ENCODE measurements at regions not wholly inside any gene's neighbourhood (a gene's known extent, or its start where the extent isn't known, plus 50 kb on each side); places are given as distances from the start of the nearest gene placed in this dataset.

DNA sequence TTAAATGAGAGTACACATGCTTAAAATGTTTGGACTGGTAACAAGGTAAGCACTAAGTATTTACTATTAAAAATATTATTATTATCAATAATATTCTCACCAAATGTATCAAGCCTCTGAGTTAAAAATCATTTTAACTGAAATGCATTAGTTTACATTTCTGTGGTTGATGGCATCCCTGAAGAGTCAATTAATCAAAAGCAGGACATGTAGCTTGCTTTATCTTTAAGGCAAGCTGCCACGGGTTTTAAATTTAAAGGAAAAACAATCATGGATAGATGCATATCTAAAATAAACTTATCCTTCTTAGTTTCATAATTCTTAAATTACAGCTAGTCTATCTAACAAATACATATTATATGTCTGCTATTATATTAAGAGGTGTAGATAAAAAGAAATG lies 584.8 kb upstream of the INTU start:
- H3K36me3 ChIP-seq: no peaks in the 10 kb centered on the region
- WGBS, 2 donors: 36 to 42% methylated on average over 1 of the region's 1 CpG
- H3K27me3 ChIP-seq: no peaks in the 10 kb centered on the region
- no peak for ATAC-seq (ENCODE audit: low FRiP score in 2 of 2)
- no peaks in the 10 kb centered on the region for H3K9me3 ChIP-seq
- no peaks in the 10 kb centered on the region for H3K4me1 ChIP-seq
- TF ChIP-seq EP300 (IDR thresholded peaks at IDR 0.05) (no peak), POLR2AphosphoS5 (IDR thresholded peaks at IDR 0.05) (no peak), POLR2A (IDR thresholded peaks at IDR 0.05) (no peak)
- TF ChIP-seq, protein P1, sequence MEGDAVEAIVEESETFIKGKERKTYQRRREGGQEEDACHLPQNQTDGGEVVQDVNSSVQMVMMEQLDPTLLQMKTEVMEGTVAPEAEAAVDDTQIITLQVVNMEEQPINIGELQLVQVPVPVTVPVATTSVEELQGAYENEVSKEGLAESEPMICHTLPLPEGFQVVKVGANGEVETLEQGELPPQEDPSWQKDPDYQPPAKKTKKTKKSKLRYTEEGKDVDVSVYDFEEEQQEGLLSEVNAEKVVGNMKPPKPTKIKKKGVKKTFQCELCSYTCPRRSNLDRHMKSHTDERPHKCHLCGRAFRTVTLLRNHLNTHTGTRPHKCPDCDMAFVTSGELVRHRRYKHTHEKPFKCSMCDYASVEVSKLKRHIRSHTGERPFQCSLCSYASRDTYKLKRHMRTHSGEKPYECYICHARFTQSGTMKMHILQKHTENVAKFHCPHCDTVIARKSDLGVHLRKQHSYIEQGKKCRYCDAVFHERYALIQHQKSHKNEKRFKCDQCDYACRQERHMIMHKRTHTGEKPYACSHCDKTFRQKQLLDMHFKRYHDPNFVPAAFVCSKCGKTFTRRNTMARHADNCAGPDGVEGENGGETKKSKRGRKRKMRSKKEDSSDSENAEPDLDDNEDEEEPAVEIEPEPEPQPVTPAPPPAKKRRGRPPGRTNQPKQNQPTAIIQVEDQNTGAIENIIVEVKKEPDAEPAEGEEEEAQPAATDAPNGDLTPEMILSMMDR (IDR thresholded peaks at IDR 0.05): no peak
- H3K27ac ChIP-seq: no peak overlapping the region
- DNase-seq: no peak
- no peak overlapping the region for H3K4me3 ChIP-seq

DNA sequence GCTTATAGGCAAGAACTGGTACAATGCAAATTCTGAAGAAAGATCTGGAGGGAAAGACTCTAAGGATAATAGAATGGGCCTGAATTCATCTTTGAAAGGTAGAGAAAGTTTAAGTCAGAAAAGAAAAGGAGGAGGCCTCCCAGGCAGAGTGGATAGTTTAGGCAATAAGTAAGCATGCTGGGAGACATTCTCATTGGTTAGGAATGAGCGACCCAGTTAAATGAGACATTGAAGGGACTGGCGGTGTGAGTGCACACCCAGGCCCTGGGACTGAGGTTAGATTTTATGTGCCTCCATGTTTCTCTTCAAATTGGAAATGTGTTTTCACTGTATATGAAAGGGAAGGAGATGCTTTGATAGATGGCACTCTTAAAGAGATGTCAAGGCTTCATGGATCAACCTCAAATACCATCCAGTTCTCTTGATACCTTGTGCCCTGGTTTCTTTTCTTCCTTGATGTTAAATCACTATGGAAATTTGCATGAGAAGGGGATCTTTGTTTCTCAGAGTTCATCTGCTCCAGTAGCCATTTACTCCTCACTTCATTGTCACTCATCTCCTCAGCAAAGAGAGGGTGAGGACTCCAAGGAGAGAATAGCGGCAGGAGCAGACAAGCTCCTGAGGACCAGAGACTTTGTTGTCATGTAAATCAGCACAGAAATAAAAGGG lies 584.2 kb upstream of the INTU start:
- Histone ChIP-seq H3K27ac (no peak overlapping the region), H3K4me3 (no peak overlapping the region), H3K36me3 (no peaks in the 10 kb centered on the region), H3K9me3 (no peaks in the 10 kb centered on the region), H3K27me3 (no peaks in the 10 kb centered on the region), H3K4me1 (no peaks in the 10 kb centered on the region)
- 92 to 98% methylated on average over 3 of the region's 3 CpGs for WGBS, 2 donors
- ATAC-seq (ENCODE audit: low FRiP score in 2 of 2): no peak
- TF ChIP-seq EP300 (IDR thresholded peaks at IDR 0.05): no peak
- TF ChIP-seq, protein P1 (IDR thresholded peaks at IDR 0.05): no peak
- TF ChIP-seq POLR2AphosphoS5 (IDR thresholded peaks at IDR 0.05): no peak
- TF ChIP-seq POLR2A (IDR thresholded peaks at IDR 0.05): no peak
- DNase-seq: no peak

DNA sequence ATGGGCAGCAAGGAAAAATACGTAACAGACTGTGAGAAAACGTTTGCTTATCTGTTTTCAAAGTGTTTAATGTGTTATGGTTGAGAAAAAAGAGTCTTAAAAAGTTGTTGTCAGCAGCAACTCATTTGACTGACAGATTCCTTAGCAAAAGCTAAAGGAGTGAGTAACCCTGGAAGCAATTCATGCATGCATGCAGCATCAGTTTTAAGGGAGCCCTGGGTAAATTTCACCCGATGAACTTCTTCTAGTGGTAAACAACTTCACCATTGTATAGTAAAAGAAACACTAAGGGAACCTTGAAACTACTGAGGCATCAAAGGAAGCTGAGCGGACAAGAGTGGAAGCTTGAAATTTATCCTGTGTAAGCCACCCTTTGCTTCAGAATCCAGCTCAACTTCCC lies 583.2 kb upstream of the INTU start:
- Histone ChIP-seq H3K27ac (no peak overlapping the region), H3K36me3 (no peaks in the 10 kb centered on the region), H3K4me3 (no peak overlapping the region), H3K4me1 (no peaks in the 10 kb centered on the region), H3K9me3 (no peaks in the 10 kb centered on the region), H3K27me3 (no peaks in the 10 kb centered on the region)
- DNase-seq (no peak), ATAC-seq (ENCODE audit: low FRiP score in 2 of 2) (no peak)
- 64 to 71% methylated on average over 4 of the region's 4 CpGs for WGBS, 2 donors
- TF ChIP-seq, protein P1 (IDR thresholded peaks at IDR 0.05): no peak
- no peak for TF ChIP-seq POLR2AphosphoS5 (IDR thresholded peaks at IDR 0.05)
- no peak for TF ChIP-seq EP300 (IDR thresholded peaks at IDR 0.05)
- TF ChIP-seq POLR2A (IDR thresholded peaks at IDR 0.05): no peak

DNA sequence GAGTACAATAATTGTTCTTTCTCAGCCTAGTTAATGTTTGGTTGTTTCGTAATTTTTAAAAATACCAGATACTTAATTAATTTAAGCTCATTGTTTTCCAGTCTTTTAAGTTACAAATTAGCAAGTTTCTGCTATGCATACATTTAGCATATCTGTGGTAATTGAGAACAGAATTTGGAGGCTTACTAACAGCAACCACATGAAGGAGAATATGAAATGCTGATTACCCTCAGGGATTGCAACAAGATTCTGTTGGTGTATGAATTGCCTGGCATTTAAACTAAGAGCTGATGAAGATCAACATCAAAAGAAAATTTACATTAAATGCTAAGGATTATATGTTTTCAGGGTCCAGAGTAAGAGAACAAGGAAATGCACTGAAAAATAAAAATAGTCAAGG lies 580.0 kb upstream of the INTU start:
- H3K4me1 ChIP-seq: no peaks in the 10 kb centered on the region
- TF ChIP-seq, protein P1 (IDR thresholded peaks at IDR 0.05): no peak
- TF ChIP-seq EP300 (IDR thresholded peaks at IDR 0.05) (no peak), POLR2AphosphoS5 (IDR thresholded peaks at IDR 0.05) (no peak), POLR2A (IDR thresholded peaks at IDR 0.05) (no peak)
- H3K36me3 ChIP-seq: no peaks in the 10 kb centered on the region
- WGBS, 2 donors: 87 to 94% methylated on average over 1 of the region's 1 CpG
- no peaks in the 10 kb centered on the region for H3K27me3 ChIP-seq
- no peak overlapping the region for H3K4me3 ChIP-seq
- H3K9me3 ChIP-seq: peaks cover 0 to 5% (median 0%) of the 10 kb centered on the region in 4 donors
- H3K27ac ChIP-seq: no peak overlapping the region
- no peak for ATAC-seq (ENCODE audit: low FRiP score in 2 of 2)
- DNase-seq: no peak

DNA sequence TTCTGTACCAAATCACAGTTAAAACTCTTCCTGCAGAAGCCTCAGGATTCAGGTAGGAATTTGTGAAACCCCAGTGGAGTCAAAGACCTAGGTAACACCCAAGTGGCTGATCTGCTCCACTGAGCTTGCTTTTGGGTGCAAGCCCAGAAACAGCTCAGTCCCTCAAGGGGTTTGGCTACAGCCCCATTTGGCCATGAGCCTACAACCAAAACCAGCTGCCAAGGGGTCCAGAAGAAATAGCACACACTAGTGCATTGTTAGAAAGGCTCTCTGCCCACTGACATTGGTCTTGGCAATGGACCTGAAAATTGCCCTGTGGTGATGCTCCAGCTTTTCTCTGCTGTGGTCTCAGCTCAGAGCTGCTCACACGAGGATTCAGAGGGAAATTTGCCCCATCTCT lies 577.4 kb upstream of the INTU start:
- TF ChIP-seq EP300 (IDR thresholded peaks at IDR 0.05) (no peak), POLR2AphosphoS5 (IDR thresholded peaks at IDR 0.05) (no peak), POLR2A (IDR thresholded peaks at IDR 0.05) (no peak)
- TF ChIP-seq, protein P1 (IDR thresholded peaks at IDR 0.05): no peak
- peaks cover 0 to 5% (median 0%) of the 10 kb centered on the region in 4 donors for H3K9me3 ChIP-seq
- no peak overlapping the region for H3K4me3 ChIP-seq
- H3K27ac ChIP-seq: no peak overlapping the region
- no peaks in the 10 kb centered on the region for H3K4me1 ChIP-seq
- DNase-seq (no peak), ATAC-seq (ENCODE audit: low FRiP score in 2 of 2) (no peak)
- H3K36me3 ChIP-seq: no peaks in the 10 kb centered on the region
- no peaks in the 10 kb centered on the region for H3K27me3 ChIP-seq
- 17 to 40% methylated on average over 1 of the region's 1 CpG for WGBS, 2 donors
